ENCODE measurements at regions not wholly inside any gene's neighbourhood (a gene's known extent, or its start where the extent isn't known, plus 50 kb on each side); places are given as distances from the start of the nearest gene placed in this dataset.
A peak's percentile ranks its signal among the peaks of the same experiment; 100 is the strongest.

DNA sequence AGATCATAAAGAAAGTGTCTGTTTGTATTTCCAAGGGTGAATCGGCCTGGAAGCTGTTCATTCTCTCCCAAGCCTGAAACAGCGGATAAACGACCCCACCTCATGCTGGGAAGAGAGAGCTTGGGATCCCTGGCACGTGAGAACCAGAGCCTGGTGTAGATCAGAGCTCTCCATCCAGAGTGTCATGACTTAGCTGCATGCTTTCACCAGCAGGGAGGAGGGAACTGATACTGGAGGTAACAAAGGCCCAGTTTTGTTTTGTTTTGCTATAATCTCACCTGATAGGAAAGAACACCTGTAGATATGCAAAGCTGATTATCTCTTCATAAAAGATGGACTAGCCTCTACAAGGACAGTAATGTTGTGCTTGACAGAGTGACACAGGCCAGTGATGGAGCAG, 236.6 kb downstream of the POM121L12 start:
- Histone ChIP-seq H2AFZ (ENCODE audit: low read depth, low read length) (no peak overlapping the region), H3K27me3 (ENCODE audit: insufficient read depth, low read length) (no peaks in the 10 kb centered on the region), H3K4me3 (ENCODE audit: low read length) (no peak overlapping the region), H3K9me3 (ENCODE audit: low read length) (no peaks in the 10 kb centered on the region), H3K36me3 (ENCODE audit: insufficient read depth, low read length) (no peaks in the 10 kb centered on the region), H3K4me1 (ENCODE audit: insufficient read depth, low read length) (no peaks in the 10 kb centered on the region)

DNA sequence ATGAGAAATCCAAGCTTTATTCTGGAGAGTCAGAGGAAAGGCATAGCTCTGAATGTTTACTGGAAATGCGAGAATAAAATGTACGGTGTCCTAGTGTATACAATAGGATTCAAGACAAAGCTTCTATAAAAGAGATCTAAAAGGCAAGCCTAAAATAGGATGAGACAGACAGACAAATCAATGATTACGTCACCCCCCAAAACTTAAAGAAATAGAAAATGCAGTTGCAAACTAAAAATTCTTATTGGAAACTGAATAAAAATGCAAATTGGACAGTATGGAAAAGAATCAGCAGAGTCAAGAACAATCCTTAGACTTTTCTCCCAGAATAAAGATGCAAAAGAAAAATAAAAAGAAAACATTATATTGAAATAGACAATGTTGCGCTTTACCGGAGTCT, 245.9 kb downstream of the POM121L12 start:
- Histone ChIP-seq H3K4me1 (ENCODE audit: insufficient read depth, low read length) (no peaks in the 10 kb centered on the region), H3K27me3 (ENCODE audit: insufficient read depth, low read length) (no peaks in the 10 kb centered on the region), H2AFZ (ENCODE audit: low read depth, low read length) (no peak overlapping the region), H3K9me3 (ENCODE audit: low read length) (no peaks in the 10 kb centered on the region), H3K36me3 (ENCODE audit: insufficient read depth, low read length) (no peaks in the 10 kb centered on the region), H3K4me3 (ENCODE audit: low read length) (no peak overlapping the region)

DNA sequence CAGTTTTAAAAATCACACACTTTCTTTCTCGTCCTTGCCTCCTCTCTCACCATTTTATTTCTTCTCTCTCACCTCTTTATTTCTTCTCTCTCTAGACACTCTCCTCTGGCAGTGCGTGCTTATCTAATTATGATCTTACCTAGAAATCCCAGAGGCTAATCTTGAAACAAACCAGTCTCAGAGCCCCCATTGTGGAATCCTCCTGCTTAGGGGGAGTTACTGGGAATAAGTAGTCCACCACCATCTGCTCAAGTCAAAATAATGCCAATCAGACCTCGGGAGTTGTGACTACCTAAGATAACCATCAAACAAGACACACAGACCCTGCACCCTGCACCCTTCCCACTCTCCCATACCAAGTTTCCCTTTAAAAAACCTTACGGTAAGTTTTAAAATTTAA, 256.9 kb downstream of the POM121L12 start:
- H3K36me3 ChIP-seq (ENCODE audit: insufficient read depth, low read length) = no peaks in the 10 kb centered on the region
- H3K4me3 ChIP-seq (ENCODE audit: low read length) = no peak overlapping the region
- no peaks in the 10 kb centered on the region for H3K4me1 ChIP-seq (ENCODE audit: insufficient read depth, low read length)
- H3K27me3 ChIP-seq (ENCODE audit: insufficient read depth, low read length) = no peaks in the 10 kb centered on the region
- H2AFZ ChIP-seq (ENCODE audit: low read depth, low read length) = no peak overlapping the region
- H3K9me3 ChIP-seq (ENCODE audit: low read length) = no peaks in the 10 kb centered on the region

DNA sequence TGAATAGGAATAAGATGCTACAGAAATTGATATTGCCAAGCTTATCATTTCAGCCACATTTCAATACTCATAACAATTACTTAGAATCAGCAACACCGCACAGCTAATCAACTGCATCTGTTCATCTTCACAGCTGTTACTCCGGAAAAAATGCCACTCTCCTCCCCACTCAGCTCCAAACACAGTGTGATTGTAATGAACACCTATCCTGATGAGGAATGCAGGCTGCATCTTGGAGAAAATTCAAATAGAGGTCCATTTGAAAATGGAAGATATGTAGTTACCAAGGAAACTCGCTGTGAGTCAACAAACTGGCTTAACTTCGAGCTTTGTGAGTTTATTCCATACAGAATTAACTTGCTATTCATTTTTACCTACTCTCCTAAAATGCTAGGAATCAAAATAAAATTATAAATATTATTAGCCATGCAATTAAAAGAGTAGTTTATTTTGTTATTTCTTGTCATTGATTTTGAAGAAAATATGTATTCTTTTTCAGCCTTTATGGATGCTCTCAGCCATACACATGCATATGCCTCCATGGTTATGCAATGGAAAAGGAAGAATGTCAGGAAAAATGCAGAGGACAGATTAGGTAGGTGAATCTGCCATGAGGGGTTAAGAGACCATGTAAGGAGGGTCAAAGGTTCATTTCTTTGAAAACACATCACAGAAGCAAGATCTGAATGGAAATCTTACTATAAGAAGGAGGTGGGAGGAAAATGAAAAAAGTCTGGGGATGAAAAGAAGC, 267.2 kb downstream of the POM121L12 start:
- Histone ChIP-seq H3K27me3 (ENCODE audit: insufficient read depth, low read length) (no peaks in the 10 kb centered on the region), H3K36me3 (ENCODE audit: insufficient read depth, low read length) (no peaks in the 10 kb centered on the region), H2AFZ (ENCODE audit: low read depth, low read length) (no peak overlapping the region), H3K4me1 (ENCODE audit: insufficient read depth, low read length) (peaks cover 6% of the 10 kb centered on the region), H3K9me3 (ENCODE audit: low read length) (no peaks in the 10 kb centered on the region), H3K4me3 (ENCODE audit: low read length) (no peak overlapping the region)

DNA sequence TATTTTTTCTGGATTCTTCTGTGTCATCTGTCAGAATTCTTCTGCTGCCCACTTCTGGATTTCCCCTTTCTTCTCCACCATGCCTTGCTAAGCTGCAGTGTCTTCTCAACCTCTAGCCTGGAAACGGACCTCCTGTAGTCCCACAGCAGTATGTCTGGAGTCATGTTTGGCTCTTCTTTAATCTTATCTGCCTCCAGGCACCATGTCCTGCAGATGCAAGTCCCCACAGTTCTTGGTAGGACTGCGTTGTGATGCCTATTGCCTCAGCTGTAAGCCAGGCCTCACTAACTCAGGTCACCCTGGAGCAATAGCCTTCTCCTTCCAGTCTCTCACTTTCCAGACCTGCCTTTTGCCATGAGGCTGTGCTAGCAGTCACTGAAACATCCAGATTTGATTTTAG, 268.3 kb downstream of the POM121L12 start:
- Histone ChIP-seq H2AFZ (ENCODE audit: low read depth, low read length) (no peak overlapping the region), H3K36me3 (ENCODE audit: insufficient read depth, low read length) (no peaks in the 10 kb centered on the region), H3K27me3 (ENCODE audit: insufficient read depth, low read length) (no peaks in the 10 kb centered on the region), H3K4me1 (ENCODE audit: insufficient read depth, low read length) (peaks cover 6% of the 10 kb centered on the region), H3K9me3 (ENCODE audit: low read length) (no peaks in the 10 kb centered on the region), H3K4me3 (ENCODE audit: low read length) (no peak overlapping the region)

DNA sequence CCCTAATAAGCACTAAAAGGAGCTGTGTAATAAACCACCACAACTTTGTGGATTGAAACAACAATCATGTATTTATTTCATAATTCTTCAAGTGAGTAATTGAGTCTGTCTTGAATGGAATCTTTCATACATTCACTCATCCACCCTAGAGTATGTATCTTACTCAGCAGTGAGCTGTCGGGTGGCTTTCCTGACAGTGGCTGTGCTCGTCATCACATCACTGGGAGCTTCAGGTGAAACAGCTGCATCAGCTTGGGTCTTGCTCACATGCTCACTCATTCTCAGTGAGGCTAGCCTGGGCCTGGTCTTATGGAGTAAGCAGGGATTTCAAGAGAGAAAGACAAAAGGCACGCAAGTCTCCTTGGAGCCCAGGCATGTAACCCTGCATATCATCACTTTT, 271.4 kb downstream of the POM121L12 start:
- peaks cover 6% of the 10 kb centered on the region for H3K4me1 ChIP-seq (ENCODE audit: insufficient read depth, low read length)
- no peaks in the 10 kb centered on the region for H3K36me3 ChIP-seq (ENCODE audit: insufficient read depth, low read length)
- H2AFZ ChIP-seq (ENCODE audit: low read depth, low read length) = no peak overlapping the region
- H3K27me3 ChIP-seq (ENCODE audit: insufficient read depth, low read length) = no peaks in the 10 kb centered on the region
- no peaks in the 10 kb centered on the region for H3K9me3 ChIP-seq (ENCODE audit: low read length)
- H3K4me3 ChIP-seq (ENCODE audit: low read length) = no peak overlapping the region

DNA sequence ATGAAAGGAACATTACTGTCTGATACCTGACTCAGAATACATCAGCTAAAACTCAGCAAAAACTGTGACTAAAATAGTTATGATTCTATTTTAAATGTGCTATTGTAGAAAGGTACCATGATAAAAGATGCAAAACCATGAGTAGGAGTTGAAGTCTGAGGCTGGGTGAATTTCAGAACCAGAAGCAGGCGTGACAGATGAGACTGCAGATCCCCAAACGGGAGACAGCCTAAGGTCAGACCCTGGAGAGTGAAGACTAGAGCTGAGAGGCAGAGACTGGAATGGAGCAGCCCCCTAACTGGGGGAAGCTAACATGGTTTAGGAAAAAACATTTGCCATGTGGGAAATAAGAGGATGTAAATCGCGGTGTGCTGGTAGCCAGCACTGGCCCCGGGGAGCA, 275.8 kb downstream of the POM121L12 start:
- no peak overlapping the region for H3K4me3 ChIP-seq (ENCODE audit: low read length)
- no peak overlapping the region for H2AFZ ChIP-seq (ENCODE audit: low read depth, low read length)
- H3K27me3 ChIP-seq (ENCODE audit: insufficient read depth, low read length) = no peaks in the 10 kb centered on the region
- no peaks in the 10 kb centered on the region for H3K9me3 ChIP-seq (ENCODE audit: low read length)
- no peaks in the 10 kb centered on the region for H3K4me1 ChIP-seq (ENCODE audit: insufficient read depth, low read length)
- no peaks in the 10 kb centered on the region for H3K36me3 ChIP-seq (ENCODE audit: insufficient read depth, low read length)

DNA sequence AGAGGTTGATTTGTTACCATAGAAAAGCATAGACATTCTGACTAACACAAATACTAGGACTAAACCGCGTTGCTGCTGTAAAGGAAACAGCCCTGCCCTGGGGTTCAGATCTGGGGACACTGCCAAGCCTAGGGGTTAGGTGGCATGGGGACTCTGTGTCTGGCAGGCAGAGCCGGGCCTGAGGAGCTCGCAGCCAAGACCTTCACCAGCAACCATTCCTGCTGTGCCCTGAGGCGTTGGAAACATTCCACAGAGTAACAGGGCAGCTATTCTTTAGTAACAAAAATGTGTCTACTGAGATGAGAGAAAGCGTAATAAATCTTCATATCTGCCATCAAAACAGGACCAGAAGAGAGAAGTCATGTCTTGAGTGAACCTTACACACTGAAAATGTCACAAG, 280.5 kb downstream of the POM121L12 start:
- no peaks in the 10 kb centered on the region for H3K27me3 ChIP-seq (ENCODE audit: insufficient read depth, low read length)
- no peak overlapping the region for H3K4me3 ChIP-seq (ENCODE audit: low read length)
- H3K4me1 ChIP-seq (ENCODE audit: insufficient read depth, low read length) = no peaks in the 10 kb centered on the region
- no peaks in the 10 kb centered on the region for H3K36me3 ChIP-seq (ENCODE audit: insufficient read depth, low read length)
- no peaks in the 10 kb centered on the region for H3K9me3 ChIP-seq (ENCODE audit: low read length)
- H2AFZ ChIP-seq (ENCODE audit: low read depth, low read length) = no peak overlapping the region

DNA sequence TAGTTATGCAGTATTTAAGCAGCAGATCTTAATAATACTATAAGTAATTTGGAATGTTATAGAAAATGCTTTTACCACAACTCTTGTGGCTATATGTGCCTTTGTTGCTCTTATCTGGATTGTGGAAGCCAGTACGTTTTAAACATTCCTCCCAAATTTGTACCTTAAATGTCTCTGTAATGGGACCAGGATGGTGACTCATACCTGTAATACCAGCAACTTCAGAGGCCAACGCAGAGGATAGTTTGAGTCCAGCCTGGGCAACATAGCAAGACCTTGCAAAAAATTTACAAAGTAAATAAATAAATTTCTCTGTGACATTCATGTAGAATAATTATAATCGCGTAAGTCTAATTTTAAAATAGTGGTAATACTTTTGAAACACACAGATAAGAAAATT, 283.1 kb downstream of the POM121L12 start:
- H3K9me3 ChIP-seq (ENCODE audit: low read length) = no peaks in the 10 kb centered on the region

DNA sequence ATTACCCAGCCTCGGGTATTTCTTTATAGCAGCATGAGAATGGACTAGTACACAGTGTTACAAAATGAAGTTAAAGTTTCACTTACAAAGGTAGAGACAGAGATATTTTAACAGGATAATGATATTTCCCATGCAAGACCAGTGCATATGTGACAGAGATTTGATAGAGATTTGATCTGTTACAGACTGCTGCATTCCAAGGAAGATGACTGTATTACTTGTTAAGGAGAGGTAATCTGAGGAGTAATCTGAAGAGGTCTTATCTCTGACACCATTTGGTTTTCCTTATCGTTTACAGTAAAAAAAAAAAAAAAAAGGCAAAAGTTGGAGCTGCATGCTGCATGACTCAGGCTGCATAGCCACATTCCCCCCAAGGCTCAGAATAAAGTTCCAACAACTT, 289.6 kb downstream of the POM121L12 start:
- H3K4me1 ChIP-seq (ENCODE audit: insufficient read depth, low read length) = peaks cover 5% of the 10 kb centered on the region
- no peaks in the 10 kb centered on the region for H3K27me3 ChIP-seq (ENCODE audit: insufficient read depth, low read length)
- no peaks in the 10 kb centered on the region for H3K9me3 ChIP-seq (ENCODE audit: low read length)
- H2AFZ ChIP-seq (ENCODE audit: low read depth, low read length) = no peak overlapping the region
- H3K4me3 ChIP-seq (ENCODE audit: low read length) = no peak overlapping the region
- H3K36me3 ChIP-seq (ENCODE audit: insufficient read depth, low read length) = no peaks in the 10 kb centered on the region

More for the DNA sequence above, 283.1 kb downstream of the POM121L12 start:
- Histone ChIP-seq H3K4me1 (ENCODE audit: insufficient read depth, low read length) (no peaks in the 10 kb centered on the region), H3K36me3 (ENCODE audit: insufficient read depth, low read length) (no peaks in the 10 kb centered on the region), H2AFZ (ENCODE audit: low read depth, low read length) (no peak overlapping the region), H3K27me3 (ENCODE audit: insufficient read depth, low read length) (no peaks in the 10 kb centered on the region), H3K4me3 (ENCODE audit: low read length) (no peak overlapping the region)

DNA sequence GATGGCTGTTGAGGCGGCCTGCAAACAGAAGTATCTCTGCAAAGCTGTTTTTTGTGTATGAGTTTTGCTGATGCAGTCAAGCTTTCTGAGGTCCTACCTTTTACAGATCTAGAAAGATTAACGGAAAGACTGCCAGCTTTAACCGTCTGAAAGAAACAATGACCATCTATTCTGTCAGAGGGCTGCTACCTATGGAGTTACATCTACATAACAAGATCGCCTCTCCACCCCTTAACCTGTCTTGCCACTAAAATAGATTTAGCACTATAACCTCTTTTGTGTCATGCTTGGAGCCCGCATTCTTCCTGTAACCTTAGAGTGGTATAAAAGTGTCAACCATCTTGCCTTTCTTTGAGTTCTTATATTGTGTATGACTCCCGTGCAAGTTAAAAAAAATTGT, 291.2 kb downstream of the POM121L12 start:
- no peak overlapping the region for H3K4me3 ChIP-seq (ENCODE audit: low read length)
- peak overlapping the region; percentile 26 for H2AFZ ChIP-seq (ENCODE audit: low read depth, low read length)
- no peaks in the 10 kb centered on the region for H3K27me3 ChIP-seq (ENCODE audit: insufficient read depth, low read length)
- H3K9me3 ChIP-seq (ENCODE audit: low read length) = no peaks in the 10 kb centered on the region
- peaks cover 5% of the 10 kb centered on the region for H3K4me1 ChIP-seq (ENCODE audit: insufficient read depth, low read length)
- H3K36me3 ChIP-seq (ENCODE audit: insufficient read depth, low read length) = no peaks in the 10 kb centered on the region

DNA sequence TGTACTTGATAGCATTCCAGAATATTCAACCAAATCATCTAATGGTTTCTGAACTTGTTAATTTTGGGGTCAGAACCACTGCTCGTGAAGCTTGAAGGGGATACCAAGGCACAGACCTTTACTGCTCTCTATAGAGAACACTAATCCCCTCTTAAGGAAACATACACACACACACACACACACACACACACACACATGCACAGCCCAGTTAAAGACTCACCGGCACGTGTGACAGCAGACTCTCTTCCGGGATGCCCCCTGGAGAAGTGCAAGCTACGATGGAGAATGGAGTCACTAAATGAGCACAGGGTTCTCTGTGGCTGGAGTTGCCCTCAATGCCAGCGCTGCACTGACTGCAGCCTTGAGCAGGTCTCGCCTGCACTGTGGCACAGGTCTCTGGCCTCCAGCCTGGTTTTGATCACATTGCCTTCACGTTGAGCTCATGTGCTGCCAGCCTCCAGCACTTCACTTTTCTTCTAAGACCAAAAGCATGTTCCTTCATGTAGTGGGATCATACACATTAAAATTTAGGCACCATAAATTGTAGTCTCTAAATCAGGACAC, 300.8 kb downstream of the POM121L12 start:
- H3K9me3 ChIP-seq (ENCODE audit: low read length) = peaks cover 1% of the 10 kb centered on the region
- H3K4me3 ChIP-seq (ENCODE audit: low read length) = no peak overlapping the region
- H3K4me1 ChIP-seq (ENCODE audit: insufficient read depth, low read length) = no peaks in the 10 kb centered on the region
- no peaks in the 10 kb centered on the region for H3K27me3 ChIP-seq (ENCODE audit: insufficient read depth, low read length)
- no peaks in the 10 kb centered on the region for H3K36me3 ChIP-seq (ENCODE audit: insufficient read depth, low read length)
- H2AFZ ChIP-seq (ENCODE audit: low read depth, low read length) = no peak overlapping the region

DNA sequence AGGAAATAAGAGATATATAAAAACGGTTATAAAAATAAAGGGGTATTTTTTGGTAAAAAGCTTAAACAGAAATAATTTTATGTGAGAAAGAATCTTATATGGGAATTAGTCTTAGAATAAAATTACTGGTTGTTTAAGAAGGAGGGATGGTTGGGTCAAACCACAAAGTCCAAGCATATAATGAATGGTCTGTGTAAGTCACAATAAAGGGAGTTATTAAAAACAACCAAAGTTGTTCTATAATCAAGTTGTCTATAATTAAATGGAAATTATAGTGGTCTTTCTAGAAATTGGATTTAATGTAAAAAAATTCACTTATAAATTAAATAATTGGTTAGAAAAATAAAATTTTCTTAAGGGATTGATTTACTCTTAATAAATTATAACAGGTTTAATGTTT, 304.8 kb downstream of the POM121L12 start:
- Histone ChIP-seq H3K4me1 (ENCODE audit: insufficient read depth, low read length) (no peaks in the 10 kb centered on the region), H3K9me3 (ENCODE audit: low read length) (peaks cover 1% of the 10 kb centered on the region), H3K4me3 (ENCODE audit: low read length) (no peak overlapping the region), H2AFZ (ENCODE audit: low read depth, low read length) (no peak overlapping the region), H3K36me3 (ENCODE audit: insufficient read depth, low read length) (no peaks in the 10 kb centered on the region), H3K27me3 (ENCODE audit: insufficient read depth, low read length) (no peaks in the 10 kb centered on the region)

DNA sequence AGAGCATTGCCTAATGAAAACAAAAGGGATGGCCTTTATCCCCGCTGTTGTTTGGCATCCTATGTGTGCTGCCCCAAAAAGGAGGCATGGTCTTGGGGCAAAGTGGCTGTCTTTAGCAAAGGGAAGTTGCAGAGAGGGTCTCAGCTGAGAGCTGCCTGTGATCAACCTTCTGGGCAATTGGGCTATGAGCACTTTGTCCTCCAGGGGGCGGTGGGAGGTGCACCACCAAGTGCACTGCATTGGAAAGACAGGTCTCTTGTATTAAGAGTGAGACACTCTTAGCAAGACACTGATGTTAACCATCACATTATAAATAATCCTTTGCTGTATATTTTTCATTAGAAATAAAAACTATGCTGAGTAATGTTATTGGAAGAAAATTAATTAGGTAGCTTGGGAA, 314.8 kb downstream of the POM121L12 start:
- Histone ChIP-seq H3K9me3 (ENCODE audit: low read length) (no peaks in the 10 kb centered on the region), H3K36me3 (ENCODE audit: insufficient read depth, low read length) (no peaks in the 10 kb centered on the region), H3K27me3 (ENCODE audit: insufficient read depth, low read length) (no peaks in the 10 kb centered on the region), H3K4me3 (ENCODE audit: low read length) (no peak overlapping the region), H2AFZ (ENCODE audit: low read depth, low read length) (no peak overlapping the region), H3K4me1 (ENCODE audit: insufficient read depth, low read length) (no peaks in the 10 kb centered on the region)

Measured in neuron (in vitro differentiated cells).